ENCODE measurements at regions not wholly inside any gene's neighbourhood (a gene's known extent, or its start where the extent isn't known, plus 50 kb on each side); places are given as distances from the start of the nearest gene placed in this dataset.
"Not testable (repeated sequence)": the region's sequence is repeated elsewhere in the genome, so short reads cannot be mapped to it uniquely, and the experiment has no call there.

DNA sequence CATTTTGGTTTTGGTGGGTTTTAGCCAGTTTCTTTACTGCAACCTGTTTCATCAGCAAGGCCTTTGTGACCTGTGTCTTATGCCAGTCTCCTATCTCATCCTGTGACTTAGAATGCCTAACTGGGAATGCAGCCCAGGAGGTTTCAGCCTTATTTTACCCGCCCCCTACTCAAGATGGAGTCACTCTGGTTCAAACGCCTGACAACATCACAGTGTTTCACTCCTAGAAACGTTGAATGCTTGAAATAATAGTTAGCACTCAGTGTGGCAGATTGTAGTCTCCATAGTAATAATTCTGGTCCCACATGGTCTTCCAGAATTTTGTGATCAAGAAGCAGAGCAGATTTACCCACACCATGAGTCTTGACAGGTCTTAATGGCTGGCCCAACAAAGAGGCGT, 159.0 kb upstream of the TRIB2 start:
- no peaks in the 10 kb centered on the region for H3K27me3 ChIP-seq (ENCODE audit: control insufficient read depth, insufficient read depth, low read length)
- no peaks in the 10 kb centered on the region for H3K36me3 ChIP-seq (ENCODE audit: control insufficient read depth, insufficient read depth, low read length)
- no peak overlapping the region for H3K4me3 ChIP-seq (ENCODE audit: low read length)
- peaks cover 8% of the 10 kb centered on the region for H3K4me1 ChIP-seq (ENCODE audit: control insufficient read depth, insufficient read depth, low read length)
- no peaks in the 10 kb centered on the region for H3K9me3 ChIP-seq (ENCODE audit: control insufficient read depth, low read length)
- H3K9ac ChIP-seq (ENCODE audit: low read length), result no peak overlapping the region

DNA sequence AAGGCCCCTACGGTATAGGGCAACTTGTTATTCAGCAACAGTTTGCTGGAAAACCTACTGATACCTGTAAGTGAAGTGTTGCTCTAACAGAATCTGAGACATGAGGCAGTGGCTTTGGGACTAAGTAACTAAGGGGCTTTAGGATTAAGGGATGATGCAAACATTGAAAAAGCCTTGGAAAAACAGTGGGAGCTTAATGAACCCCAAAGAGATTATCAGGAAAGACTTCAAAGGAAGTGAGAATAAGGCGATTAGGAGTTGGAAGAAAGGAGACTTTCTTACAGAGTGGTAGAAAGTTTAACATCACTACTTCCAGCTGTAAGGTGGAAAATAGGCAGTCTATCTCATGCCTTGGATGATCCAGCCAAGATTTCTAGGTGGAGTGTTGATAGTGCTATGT, 158.2 kb upstream of the TRIB2 start:
- H3K27me3 ChIP-seq (ENCODE audit: control insufficient read depth, insufficient read depth, low read length), result no peaks in the 10 kb centered on the region
- no peak overlapping the region for H3K4me3 ChIP-seq (ENCODE audit: low read length)

DNA sequence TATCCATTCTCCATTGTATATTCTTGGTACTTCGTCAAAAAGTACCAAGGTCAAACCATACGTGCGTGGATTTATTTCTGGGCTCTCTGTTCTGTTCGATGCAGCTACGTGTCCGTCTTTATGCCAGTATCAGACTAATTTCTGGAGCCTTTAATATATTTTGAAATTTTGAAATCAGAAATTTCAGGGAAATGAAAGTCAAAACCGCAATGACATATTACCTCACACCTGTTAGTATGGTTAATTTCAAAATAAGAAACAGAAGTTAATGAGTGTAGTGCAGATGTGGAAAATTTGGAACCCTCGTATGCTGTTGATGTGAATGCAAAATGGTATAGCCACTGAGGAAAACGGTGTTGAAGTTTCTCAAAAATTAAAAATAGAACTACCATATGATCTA, 156.1 kb upstream of the TRIB2 start:
- Histone ChIP-seq H3K4me1 (ENCODE audit: control insufficient read depth, insufficient read depth, low read length) (peaks cover 1% of the 10 kb centered on the region), H3K9me3 (ENCODE audit: control insufficient read depth, low read length) (no peaks in the 10 kb centered on the region), H3K27me3 (ENCODE audit: control insufficient read depth, insufficient read depth, low read length) (no peaks in the 10 kb centered on the region), H3K36me3 (ENCODE audit: control insufficient read depth, insufficient read depth, low read length) (no peaks in the 10 kb centered on the region), H3K9ac (ENCODE audit: low read length) (no peak overlapping the region), H3K4me3 (ENCODE audit: low read length) (no peak overlapping the region)

More for the DNA sequence above, 158.2 kb upstream of the TRIB2 start:
- no peaks in the 10 kb centered on the region for H3K9me3 ChIP-seq (ENCODE audit: control insufficient read depth, low read length)
- no peaks in the 10 kb centered on the region for H3K36me3 ChIP-seq (ENCODE audit: control insufficient read depth, insufficient read depth, low read length)
- peaks cover 8% of the 10 kb centered on the region for H3K4me1 ChIP-seq (ENCODE audit: control insufficient read depth, insufficient read depth, low read length)
- no peak overlapping the region for H3K9ac ChIP-seq (ENCODE audit: low read length)

GRCh38 chr2:12567411-12567810, 149.3 kb upstream of the TRIB2 start:
- H3K9me3 ChIP-seq (ENCODE audit: control insufficient read depth, low read length), result no peaks in the 10 kb centered on the region
- H3K36me3 ChIP-seq (ENCODE audit: control insufficient read depth, insufficient read depth, low read length), result no peaks in the 10 kb centered on the region
- H3K27me3 ChIP-seq (ENCODE audit: control insufficient read depth, insufficient read depth, low read length), result no peaks in the 10 kb centered on the region
- no peak overlapping the region for H3K9ac ChIP-seq (ENCODE audit: low read length)
- no peaks in the 10 kb centered on the region for H3K4me1 ChIP-seq (ENCODE audit: control insufficient read depth, insufficient read depth, low read length)
- H3K4me3 ChIP-seq (ENCODE audit: low read length), result no peak overlapping the region

DNA sequence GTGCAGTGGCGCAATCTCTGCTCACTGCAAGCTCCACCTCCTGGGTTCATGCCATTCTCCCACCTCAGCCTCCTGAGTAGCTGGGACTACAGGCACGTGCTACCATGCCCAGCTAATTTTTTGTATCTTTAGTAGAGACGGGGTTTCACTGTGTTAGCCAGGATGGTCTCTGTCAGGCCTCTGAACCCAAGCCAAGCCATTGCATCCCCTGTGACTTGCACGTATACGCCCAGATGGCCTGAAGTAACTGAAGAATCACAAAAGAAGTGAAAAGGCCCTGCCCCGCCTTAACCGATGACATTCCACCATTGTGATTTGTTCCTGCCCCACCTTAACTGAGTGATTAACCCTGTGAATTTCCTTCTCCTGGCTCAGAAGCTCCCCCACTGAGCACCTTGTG, 147.2 kb upstream of the TRIB2 start:
- H3K4me1 ChIP-seq (ENCODE audit: control insufficient read depth, insufficient read depth, low read length); H3K36me3 ChIP-seq (ENCODE audit: control insufficient read depth, insufficient read depth, low read length); H3K9ac ChIP-seq (ENCODE audit: low read length); H3K9me3 ChIP-seq (ENCODE audit: control insufficient read depth, low read length); H3K27me3 ChIP-seq (ENCODE audit: control insufficient read depth, insufficient read depth, low read length); H3K4me3 ChIP-seq (ENCODE audit: low read length): not testable (repeated sequence)

- H3K4me3 ChIP-seq (ENCODE audit: low read length); H3K9me3 ChIP-seq (ENCODE audit: control insufficient read depth, low read length); H3K4me1 ChIP-seq (ENCODE audit: control insufficient read depth, insufficient read depth, low read length); H3K9ac ChIP-seq (ENCODE audit: low read length); H3K27me3 ChIP-seq (ENCODE audit: control insufficient read depth, insufficient read depth, low read length); H3K36me3 ChIP-seq (ENCODE audit: control insufficient read depth, insufficient read depth, low read length): not testable (repeated sequence)
Measured at GRCh38 chr2:12569929-12570328, 146.8 kb upstream of the TRIB2 start.

DNA sequence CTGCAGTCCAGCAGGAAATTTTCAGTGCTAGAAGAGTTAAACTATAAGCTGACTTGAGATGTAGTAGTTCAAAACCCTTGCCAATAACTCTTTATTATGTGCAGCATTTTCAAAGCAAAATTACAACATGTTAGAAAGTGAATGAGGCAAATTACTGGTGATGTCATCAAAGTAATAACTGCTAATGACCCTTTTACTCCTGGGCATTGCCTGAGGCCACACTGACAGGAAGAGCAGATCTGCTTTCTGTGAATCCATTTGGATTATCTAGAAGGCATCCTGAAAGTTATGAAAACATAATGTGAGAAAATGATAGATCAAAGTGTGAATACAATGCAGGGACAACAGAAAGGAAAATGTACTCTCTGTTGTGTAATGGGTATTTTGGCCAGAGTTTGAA, 139.6 kb upstream of the TRIB2 start:
- H3K9ac ChIP-seq (ENCODE audit: low read length), result no peak overlapping the region
- H3K9me3 ChIP-seq (ENCODE audit: control insufficient read depth, low read length), result no peaks in the 10 kb centered on the region
- no peak overlapping the region for H3K4me3 ChIP-seq (ENCODE audit: low read length)
- H3K4me1 ChIP-seq (ENCODE audit: control insufficient read depth, insufficient read depth, low read length), result no peaks in the 10 kb centered on the region
- H3K27me3 ChIP-seq (ENCODE audit: control insufficient read depth, insufficient read depth, low read length), result no peaks in the 10 kb centered on the region
- no peaks in the 10 kb centered on the region for H3K36me3 ChIP-seq (ENCODE audit: control insufficient read depth, insufficient read depth, low read length)

- Histone ChIP-seq H3K4me3 (ENCODE audit: low read length) (no peak overlapping the region), H3K9ac (ENCODE audit: low read length) (no peak overlapping the region), H3K27me3 (ENCODE audit: control insufficient read depth, insufficient read depth, low read length) (no peaks in the 10 kb centered on the region), H3K4me1 (ENCODE audit: control insufficient read depth, insufficient read depth, low read length) (no peaks in the 10 kb centered on the region), H3K36me3 (ENCODE audit: control insufficient read depth, insufficient read depth, low read length) (no peaks in the 10 kb centered on the region), H3K9me3 (ENCODE audit: control insufficient read depth, low read length) (no peaks in the 10 kb centered on the region)
Measured at GRCh38 chr2:12577567-12578253, 139.0 kb upstream of the TRIB2 start.

DNA sequence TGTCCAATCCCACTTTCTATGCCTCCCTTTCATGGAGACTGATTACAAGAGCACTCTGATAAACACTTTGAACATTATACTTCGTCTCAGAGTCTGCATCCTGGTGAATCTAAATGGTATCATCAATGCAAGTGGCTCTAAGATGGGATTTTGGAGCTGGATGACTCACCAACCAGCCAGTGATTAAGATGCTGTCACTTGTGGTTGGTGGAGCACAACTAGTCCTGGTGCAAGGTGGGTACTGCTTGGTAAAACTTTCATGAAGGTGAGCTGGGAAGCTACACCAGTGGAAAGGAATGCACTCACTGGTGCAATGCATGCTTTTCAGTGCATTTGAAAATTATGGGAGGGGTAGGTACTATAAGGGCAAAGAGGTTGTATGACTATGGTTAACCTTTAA, 137.7 kb upstream of the TRIB2 start:
- Histone ChIP-seq H3K36me3 (ENCODE audit: control insufficient read depth, insufficient read depth, low read length) (no peaks in the 10 kb centered on the region), H3K9me3 (ENCODE audit: control insufficient read depth, low read length) (no peaks in the 10 kb centered on the region), H3K4me3 (ENCODE audit: low read length) (no peak overlapping the region), H3K9ac (ENCODE audit: low read length) (no peak overlapping the region), H3K4me1 (ENCODE audit: control insufficient read depth, insufficient read depth, low read length) (no peaks in the 10 kb centered on the region), H3K27me3 (ENCODE audit: control insufficient read depth, insufficient read depth, low read length) (no peaks in the 10 kb centered on the region)

DNA sequence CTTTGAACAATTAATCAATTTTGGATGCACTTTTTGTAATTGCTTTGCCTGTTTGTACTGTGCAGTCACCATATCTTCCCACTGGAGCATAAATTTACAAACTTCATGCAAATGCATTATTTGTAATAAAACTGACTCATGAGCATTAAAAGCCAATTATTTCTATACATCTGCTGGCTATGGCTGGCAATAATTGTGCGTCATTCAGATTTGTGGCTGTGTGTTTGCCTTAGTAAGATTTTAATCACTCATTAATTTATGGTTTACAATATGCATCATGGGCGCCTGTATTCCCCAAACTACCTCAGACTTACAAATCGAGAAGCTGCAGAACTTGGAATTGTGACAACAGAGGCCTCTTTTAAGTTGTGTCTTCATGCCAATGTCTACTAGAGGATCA, 132.4 kb upstream of the TRIB2 start:
- Histone ChIP-seq H3K4me1 (ENCODE audit: control insufficient read depth, insufficient read depth, low read length) (peaks cover 22% of the 10 kb centered on the region), H3K9ac (ENCODE audit: low read length) (no peak overlapping the region), H3K9me3 (ENCODE audit: control insufficient read depth, low read length) (no peaks in the 10 kb centered on the region), H3K27me3 (ENCODE audit: control insufficient read depth, insufficient read depth, low read length) (no peaks in the 10 kb centered on the region), H3K36me3 (ENCODE audit: control insufficient read depth, insufficient read depth, low read length) (no peaks in the 10 kb centered on the region), H3K4me3 (ENCODE audit: low read length) (no peak overlapping the region)

- Histone ChIP-seq H3K9me3 (ENCODE audit: control insufficient read depth, low read length) (no peaks in the 10 kb centered on the region), H3K36me3 (ENCODE audit: control insufficient read depth, insufficient read depth, low read length) (no peaks in the 10 kb centered on the region), H3K4me3 (ENCODE audit: low read length) (no peak overlapping the region), H3K9ac (ENCODE audit: low read length) (no peak overlapping the region), H3K4me1 (ENCODE audit: control insufficient read depth, insufficient read depth, low read length) (peaks cover 22% of the 10 kb centered on the region), H3K27me3 (ENCODE audit: control insufficient read depth, insufficient read depth, low read length) (no peaks in the 10 kb centered on the region)
Measured at GRCh38 chr2:12585784-12586183, 131.0 kb upstream of the TRIB2 start.

DNA sequence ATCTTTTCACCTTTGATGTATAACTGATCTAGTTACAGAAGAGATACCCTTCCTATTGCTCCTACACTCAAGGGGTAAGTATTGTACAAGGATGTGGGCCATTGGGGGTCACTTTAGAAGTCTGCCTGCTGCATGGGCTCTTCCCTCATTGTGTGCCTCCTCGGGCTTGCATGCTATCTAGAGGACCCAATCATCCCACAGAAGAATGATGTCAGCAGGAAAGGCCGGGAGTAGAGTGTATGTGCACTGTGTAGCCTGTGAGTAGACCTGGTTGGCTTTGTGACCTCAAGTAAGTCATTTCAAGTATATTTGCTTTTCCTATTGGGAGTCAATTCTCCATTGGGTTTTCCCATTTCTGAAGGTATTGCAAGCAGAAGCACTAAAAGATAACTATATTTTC, 129.5 kb upstream of the TRIB2 start:
- H3K27me3 ChIP-seq (ENCODE audit: control insufficient read depth, insufficient read depth, low read length), result no peaks in the 10 kb centered on the region
- H3K4me3 ChIP-seq (ENCODE audit: low read length), result no peak overlapping the region
- H3K9ac ChIP-seq (ENCODE audit: low read length), result no peak overlapping the region
- no peaks in the 10 kb centered on the region for H3K9me3 ChIP-seq (ENCODE audit: control insufficient read depth, low read length)
- H3K36me3 ChIP-seq (ENCODE audit: control insufficient read depth, insufficient read depth, low read length), result no peaks in the 10 kb centered on the region
- H3K4me1 ChIP-seq (ENCODE audit: control insufficient read depth, insufficient read depth, low read length), result peaks cover 22% of the 10 kb centered on the region

Measured in mucosa of stomach (tissue), 1 donor.